Epithelial cell of esophagus (primary cell): ENCODE measurements at regions not wholly inside any gene's neighbourhood (a gene's known extent, or its start where the extent isn't known, plus 50 kb on each side); places are given as distances from the start of the nearest gene placed in this dataset.

Experiments
- DNase-seq: peaks from one replicate; pipeline ENCODE4 v3.0.0; 2010; ENCODE audit warnings: low read depth
- H3K4me3 ChIP-seq: 2 replicates; pipeline ENCODE4 v1.5.1; 2011; ENCODE audit warnings: mild to moderate bottlenecking, low read length, control low read depth
- CTCF ChIP-seq: IDR thresholded peaks from 2 replicates; pipeline ENCODE4 v1.5.1; 2011; ENCODE audit warnings: low read depth, mild to moderate bottlenecking, low read length, control low read depth, inconsistent platforms; ENCODE audit not compliant: insufficient read depth; ENCODE audit errors: missing control alignments

GRCh38 chr4:84291969-84292368, 207.1 kb downstream of the NKX6-1 start:
- DNase-seq = no peak
- no peak for TF ChIP-seq CTCF
- no peak overlapping the region for H3K4me3 ChIP-seq

DNA sequence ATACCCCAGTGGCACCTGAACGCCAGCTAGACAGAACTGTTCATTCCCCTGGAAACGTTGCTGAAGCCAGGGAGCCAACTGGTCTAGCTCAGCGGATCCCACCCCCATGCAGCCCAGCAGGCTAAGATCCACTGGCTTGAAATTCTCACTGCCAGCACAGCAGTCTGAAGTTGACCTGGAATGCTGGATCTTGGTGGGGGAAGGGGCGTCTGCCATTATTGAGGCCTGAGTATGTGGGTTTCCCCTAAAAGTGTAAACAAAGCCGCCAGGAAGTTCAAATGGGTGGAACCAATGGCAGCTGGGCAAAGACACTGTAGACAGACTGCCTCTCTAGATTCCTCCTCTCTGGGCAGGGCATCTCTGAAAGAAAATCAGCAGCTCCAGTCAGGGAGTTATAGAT, 213.0 kb downstream of the NKX6-1 start:
- DNase-seq = no peak
- no peak for TF ChIP-seq CTCF
- no peak overlapping the region for H3K4me3 ChIP-seq

DNA sequence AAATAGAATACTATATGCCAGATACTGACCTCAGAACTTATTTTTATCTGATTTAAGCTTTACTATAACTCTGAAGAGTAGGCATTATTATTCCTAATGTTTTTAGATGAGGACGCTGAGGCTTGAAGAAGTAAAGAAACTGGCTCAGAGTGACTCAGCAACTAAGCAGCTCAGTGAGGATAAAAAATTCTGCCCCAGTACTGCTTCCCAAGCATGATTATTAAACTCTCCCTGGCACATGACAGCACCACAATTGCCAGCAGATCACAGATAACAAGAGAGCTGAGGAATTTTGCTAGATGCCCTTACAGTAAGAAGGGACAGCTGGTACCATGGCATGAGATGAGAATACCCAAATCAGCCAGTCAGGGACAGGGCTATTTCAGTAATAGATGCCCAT, 219.4 kb downstream of the NKX6-1 start:
- no peak for TF ChIP-seq CTCF
- H3K4me3 ChIP-seq = no peak overlapping the region
- DNase-seq = peak; percentile 4

DNA sequence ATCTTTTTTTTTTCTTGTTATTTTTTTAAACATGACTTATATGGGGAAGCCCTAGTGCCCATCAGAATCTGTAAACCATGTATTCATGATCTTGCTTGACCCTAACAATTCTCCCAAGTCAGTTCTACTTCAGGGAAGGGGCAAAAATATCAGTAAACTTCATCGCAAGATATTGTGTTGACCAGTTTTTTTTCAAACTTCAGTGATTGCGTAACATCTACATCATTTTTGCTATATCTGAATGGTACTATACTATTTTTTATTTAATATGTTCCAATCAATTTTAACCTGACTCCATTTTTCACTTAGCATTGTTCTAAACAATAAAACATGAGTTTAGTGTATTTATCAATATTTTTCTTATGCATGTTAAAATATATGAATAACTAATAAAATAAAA, 221.2 kb downstream of the NKX6-1 start:
- TF ChIP-seq CTCF = no peak
- DNase-seq = no peak
- H3K4me3 ChIP-seq = no peak overlapping the region

GRCh38 chr4:84276752-84277151, 222.3 kb downstream of the NKX6-1 start:
- no peak overlapping the region for H3K4me3 ChIP-seq
- no peak for TF ChIP-seq CTCF
- DNase-seq = no peak

GRCh38 chr4:84269536-84270044, 229.5 kb downstream of the NKX6-1 start:
- DNase-seq = no peak
- H3K4me3 ChIP-seq = no peak overlapping the region
- TF ChIP-seq CTCF = no peak

- DNase-seq = no peak
- no peak for TF ChIP-seq CTCF
- H3K4me3 ChIP-seq = no peak overlapping the region
These were observed 234.4 kb downstream of the NKX6-1 start for GRCh38 chr4:84264652-84265051.
